ENCODE measurements at regions not wholly inside any gene's neighbourhood (a gene's known extent, or its start where the extent isn't known, plus 50 kb on each side); places are given as distances from the start of the nearest gene placed in this dataset.

GRCh38 chr5:10056228-10056760 lies 193.4 kb downstream of the ATPSCKMT start:
- TF ChIP-seq EZH2 (IDR thresholded peaks at IDR 0.05; ENCODE audit: borderline replicate concordance) = no peak
- TF ChIP-seq CTCF (IDR thresholded peaks at IDR 0.05; ENCODE audit: poor library complexity) = no peak
- peak; percentile 80 for TF ChIP-seq EZH2phosphoT487 (IDR thresholded peaks at IDR 0.05; ENCODE audit: low read depth, severe bottlenecking, unreplicated experiment)

Data from hepatocyte (in vitro differentiated cells).